ENCODE measurements at regions not wholly inside any gene's neighbourhood (a gene's known extent, or its start where the extent isn't known, plus 50 kb on each side); places are given as distances from the start of the nearest gene placed in this dataset.
"Not testable (repeated sequence)": the region's sequence is repeated elsewhere in the genome, so short reads cannot be mapped to it uniquely, and the experiment has no call there.

GRCh38 chr17:51439395-51440229 lies 179.3 kb downstream of the UTP18 start:
- DNase-seq, result no peak

GRCh38 chr17:51441431-51441830 lies 181.1 kb downstream of the UTP18 start:
- DNase-seq, result no peak

- no peak for DNase-seq
Measured at GRCh38 chr17:51442088-51442865, 181.9 kb downstream of the UTP18 start.

- DNase-seq, result no peak
Measured at GRCh38 chr17:51443646-51444045, 183.3 kb downstream of the UTP18 start.

- DNase-seq, result no peak
Measured at GRCh38 chr17:51445946-51446345, 185.6 kb downstream of the UTP18 start.

- DNase-seq, result no peak
Measured at GRCh38 chr17:51454456-51454978, 194.2 kb downstream of the UTP18 start.

GRCh38 chr17:51455211-51455610 lies 194.9 kb downstream of the UTP18 start:
- DNase-seq, result no peak

GRCh38 chr17:51455931-51456330 lies 195.6 kb downstream of the UTP18 start:
- peak; percentile 56 for DNase-seq

GRCh38 chr17:51456942-51457341 lies 196.6 kb downstream of the UTP18 start:
- DNase-seq, result no peak

- DNase-seq, result no peak
Measured at GRCh38 chr17:51461578-51462004, 201.2 kb downstream of the UTP18 start.

GRCh38 chr17:51463353-51463752 lies 203.0 kb downstream of the UTP18 start:
- no peak for DNase-seq

- no peak for DNase-seq
Measured at GRCh38 chr17:51467336-51467735, 207.0 kb downstream of the UTP18 start.

GRCh38 chr17:51472670-51473205 lies 212.4 kb downstream of the UTP18 start:
- no peak for DNase-seq

GRCh38 chr17:51474764-51475163 lies 214.4 kb downstream of the UTP18 start:
- no peak for DNase-seq

GRCh38 chr17:51475730-51476129 lies 215.4 kb downstream of the UTP18 start:
- DNase-seq, result no peak

GRCh38 chr17:51479303-51479702 lies 219.0 kb downstream of the UTP18 start:
- DNase-seq, result no peak

- no peak for DNase-seq
Measured at GRCh38 chr17:51481370-51481769, 221.0 kb downstream of the UTP18 start.

GRCh38 chr17:51482248-51482647 lies 221.9 kb downstream of the UTP18 start:
- DNase-seq, result not testable (repeated sequence)

- no peak for DNase-seq
Measured at GRCh38 chr17:51486091-51486490, 225.7 kb downstream of the UTP18 start.

GRCh38 chr17:51486885-51487520 lies 226.7 kb downstream of the UTP18 start:
- DNase-seq, result no peak

GRCh38 chr17:51487947-51488346 lies 227.6 kb downstream of the UTP18 start:
- no peak for DNase-seq

- DNase-seq, result no peak
Measured at GRCh38 chr17:51491416-51491815, 231.1 kb downstream of the UTP18 start.

- no peak for DNase-seq
Measured at GRCh38 chr17:51493206-51493605, 232.9 kb downstream of the UTP18 start.
